HG02571 (cell line): ENCODE measurements at regions not wholly inside any gene's neighbourhood (a gene's known extent, or its start where the extent isn't known, plus 50 kb on each side); places are given as distances from the start of the nearest gene placed in this dataset.
"Not testable (repeated sequence)": the region's sequence is repeated elsewhere in the genome, so short reads cannot be mapped to it uniquely, and the experiment has no call there.

Source experiments
- ATAC-seq: cut with Tn5 transposase; IDR thresholded peaks from one replicate; pipeline ENCODE4 v1.9.1; 2021; ENCODE audit warnings: mild to moderate bottlenecking, moderate library complexity; ENCODE audit not compliant: unreplicated experiment

- not testable (repeated sequence) for ATAC-seq
Measured at GRCh38 chr10:77740396-77740795, 102.8 kb upstream of the KCNMA1 start.

- no peak for ATAC-seq
Measured at GRCh38 chr10:77738496-77739158, 101.0 kb upstream of the KCNMA1 start.

GRCh38 chr10:77737608-77738007, 100.0 kb upstream of the KCNMA1 start:
- no peak for ATAC-seq

- ATAC-seq, result not testable (repeated sequence)
Measured at GRCh38 chr10:77735136-77735535, 97.5 kb upstream of the KCNMA1 start.

GRCh38 chr10:77732213-77733003, 94.8 kb upstream of the KCNMA1 start:
- ATAC-seq, result no peak

- ATAC-seq, result no peak
Measured at GRCh38 chr10:77727481-77727880, 89.9 kb upstream of the KCNMA1 start.

- no peak for ATAC-seq
Measured at GRCh38 chr10:77726732-77727131, 89.1 kb upstream of the KCNMA1 start.

- ATAC-seq, result no peak
Measured at GRCh38 chr10:77726301-77726700, 88.7 kb upstream of the KCNMA1 start.

GRCh38 chr10:77724820-77725219, 87.2 kb upstream of the KCNMA1 start:
- no peak for ATAC-seq

GRCh38 chr10:77723376-77723775, 85.8 kb upstream of the KCNMA1 start:
- no peak for ATAC-seq

- not testable (repeated sequence) for ATAC-seq
Measured at GRCh38 chr10:77722956-77723355, 85.3 kb upstream of the KCNMA1 start.

- ATAC-seq, result no peak
Measured at GRCh38 chr10:77721815-77722214, 84.2 kb upstream of the KCNMA1 start.

- ATAC-seq, result no peak
Measured at GRCh38 chr10:77718957-77719356, 81.3 kb upstream of the KCNMA1 start.

GRCh38 chr10:77718312-77718711, 80.7 kb upstream of the KCNMA1 start:
- ATAC-seq, result not testable (repeated sequence)

GRCh38 chr10:77717336-77717735, 79.7 kb upstream of the KCNMA1 start:
- no peak for ATAC-seq

GRCh38 chr10:77716458-77717317, 79.1 kb upstream of the KCNMA1 start:
- no peak for ATAC-seq

- no peak for ATAC-seq
Measured at GRCh38 chr10:77715536-77715935, 77.9 kb upstream of the KCNMA1 start.

- ATAC-seq, result no peak
Measured at GRCh38 chr10:77715088-77715487, 77.5 kb upstream of the KCNMA1 start.

GRCh38 chr10:77713521-77714280, 76.1 kb upstream of the KCNMA1 start:
- no peak for ATAC-seq

- ATAC-seq, result no peak
Measured at GRCh38 chr10:77712207-77712606, 74.6 kb upstream of the KCNMA1 start.

GRCh38 chr10:77711683-77712049, 74.1 kb upstream of the KCNMA1 start:
- no peak for ATAC-seq
